ENCODE measurements at regions not wholly inside any gene's neighbourhood (a gene's known extent, or its start where the extent isn't known, plus 50 kb on each side); places are given as distances from the start of the nearest gene placed in this dataset.

GRCh38 chr6:125524356-125524755 is 222.6 kb upstream of the HDDC2 start:
- H3K27ac ChIP-seq (ENCODE audit: low read length in 2 of 2) = no peak overlapping the region
- Mint-ChIP-seq H3K4me1 (no peaks in the 10 kb centered on the region), H3K27me3 (peaks cover 37% of the 10 kb centered on the region), H3K9me3 (ENCODE audit: insufficient read depth) (no peaks in the 10 kb centered on the region), H3K4me3 (no peak overlapping the region), H3K27ac (no peak overlapping the region)
- CTCF ChIA-PET = no interaction called here
- no peaks in the 10 kb centered on the region for H3K9me3 ChIP-seq (ENCODE audit: control extremely low read depth in 1 of 3, control insufficient read depth in 2 of 3, insufficient read depth in 1 of 3, low read length in 2 of 3)
- POLR2A ChIA-PET = no interaction called here
- TF ChIP-seq EZH2 (IDR thresholded peaks at IDR 0.05; ENCODE audit: borderline replicate concordance, insufficient read depth, low read depth, low read length, poor library complexity, severe bottlenecking) (no peak), CTCF (IDR thresholded peaks at IDR 0.05) (no peak)
- no peak overlapping the region for H3K4me3 ChIP-seq (ENCODE audit: control extremely low read depth in 1 of 5, extremely low read depth in 1 of 5, insufficient read depth in 1 of 5, low read depth in 2 of 5, low read length in 4 of 5)
- no peaks in the 10 kb centered on the region for H3K79me2 ChIP-seq (ENCODE audit: control insufficient read depth, insufficient read depth, low read length)
- DNase-seq (no peak), ATAC-seq (ENCODE audit: low read depth) (no peak)
- H3K27me3 ChIP-seq (replicated peaks in 1 of 4; ENCODE audit: control extremely low read depth in 1 of 4, control insufficient read depth in 3 of 4, insufficient read depth in 4 of 4, low read length in 3 of 4) = peaks cover 0 to 5% (median 1%) of the 10 kb centered on the region in 4 experiments
- H3K9ac ChIP-seq (ENCODE audit: low read length) = no peak overlapping the region
- H3K36me3 ChIP-seq (replicated peaks in 1 of 2; ENCODE audit: control extremely low read depth in 1 of 2, control insufficient read depth in 1 of 2, extremely low read depth in 1 of 2, insufficient read depth in 2 of 2, low read length in 1 of 2) = no peaks in the 10 kb centered on the region
- H4K20me1 ChIP-seq (ENCODE audit: control insufficient read depth, insufficient read depth, low read length, poor library complexity, severe bottlenecking) = no peaks in the 10 kb centered on the region
- WGBS (ENCODE audit: insufficient coverage) = no CpG with 5 or more reads among the region's 2 CpGs
- no peak overlapping the region for H2AFZ ChIP-seq (ENCODE audit: insufficient read depth, low read depth, low read length, poor library complexity, severe bottlenecking)
- intact Hi-C loops (cut with micrococcal nuclease) = no loop called here
- H3K4me1 ChIP-seq (ENCODE audit: control insufficient read depth in 2 of 2, insufficient read depth in 2 of 2, low read length in 2 of 2) = no peaks in the 10 kb centered on the region
- H3K4me2 ChIP-seq (replicated peaks; ENCODE audit: low read depth, low read length, poor library complexity, severe bottlenecking) = no peak overlapping the region

- H3K4me2 ChIP-seq (replicated peaks; ENCODE audit: low read depth, low read length, poor library complexity, severe bottlenecking) = no peak overlapping the region
- Mint-ChIP-seq H3K4me3 (no peak overlapping the region), H3K27ac (no peak overlapping the region), H3K27me3 (peaks cover 49% of the 10 kb centered on the region), H3K9me3 (ENCODE audit: insufficient read depth) (no peaks in the 10 kb centered on the region), H3K4me1 (no peaks in the 10 kb centered on the region)
- H2AFZ ChIP-seq (ENCODE audit: insufficient read depth, low read depth, low read length, poor library complexity, severe bottlenecking) = no peak overlapping the region
- H3K27me3 ChIP-seq (replicated peaks in 1 of 4; ENCODE audit: control extremely low read depth in 1 of 4, control insufficient read depth in 3 of 4, insufficient read depth in 4 of 4, low read length in 3 of 4) = peaks cover 0 to 7% (median 1%) of the 10 kb centered on the region in 4 experiments
- no peak overlapping the region for H3K9ac ChIP-seq (ENCODE audit: low read length)
- TF ChIP-seq EZH2 (IDR thresholded peaks at IDR 0.05; ENCODE audit: borderline replicate concordance, insufficient read depth, low read depth, low read length, poor library complexity, severe bottlenecking) (no peak), CTCF (IDR thresholded peaks at IDR 0.05) (no peak)
- H3K4me3 ChIP-seq (ENCODE audit: control extremely low read depth in 1 of 5, extremely low read depth in 1 of 5, insufficient read depth in 1 of 5, low read depth in 2 of 5, low read length in 4 of 5) = no peak overlapping the region
- DNase-seq (no peak), ATAC-seq (ENCODE audit: low read depth) (no peak)
- H3K27ac ChIP-seq (ENCODE audit: low read length in 2 of 2) = no peak overlapping the region
- H3K9me3 ChIP-seq (ENCODE audit: control extremely low read depth in 1 of 3, control insufficient read depth in 2 of 3, insufficient read depth in 1 of 3, low read length in 2 of 3) = no peaks in the 10 kb centered on the region
- WGBS (ENCODE audit: insufficient coverage) = no CpG with 5 or more reads among the region's 1 CpG
- H3K36me3 ChIP-seq (replicated peaks in 1 of 2; ENCODE audit: control extremely low read depth in 1 of 2, control insufficient read depth in 1 of 2, extremely low read depth in 1 of 2, insufficient read depth in 2 of 2, low read length in 1 of 2) = no peaks in the 10 kb centered on the region
- no peaks in the 10 kb centered on the region for H3K79me2 ChIP-seq (ENCODE audit: control insufficient read depth, insufficient read depth, low read length)
- intact Hi-C loops (cut with micrococcal nuclease) = no loop called here
- POLR2A ChIA-PET = no interaction called here
- H3K4me1 ChIP-seq (ENCODE audit: control insufficient read depth in 2 of 2, insufficient read depth in 2 of 2, low read length in 2 of 2) = no peaks in the 10 kb centered on the region
- no peaks in the 10 kb centered on the region for H4K20me1 ChIP-seq (ENCODE audit: control insufficient read depth, insufficient read depth, low read length, poor library complexity, severe bottlenecking)
- CTCF ChIA-PET = no interaction called here
Observed at GRCh38 chr6:125526007-125526720, 223.3 kb upstream of the HEY2 start.
